ENCODE measurements at regions not wholly inside any gene's neighbourhood (a gene's known extent, or its start where the extent isn't known, plus 50 kb on each side); places are given as distances from the start of the nearest gene placed in this dataset.

DNA sequence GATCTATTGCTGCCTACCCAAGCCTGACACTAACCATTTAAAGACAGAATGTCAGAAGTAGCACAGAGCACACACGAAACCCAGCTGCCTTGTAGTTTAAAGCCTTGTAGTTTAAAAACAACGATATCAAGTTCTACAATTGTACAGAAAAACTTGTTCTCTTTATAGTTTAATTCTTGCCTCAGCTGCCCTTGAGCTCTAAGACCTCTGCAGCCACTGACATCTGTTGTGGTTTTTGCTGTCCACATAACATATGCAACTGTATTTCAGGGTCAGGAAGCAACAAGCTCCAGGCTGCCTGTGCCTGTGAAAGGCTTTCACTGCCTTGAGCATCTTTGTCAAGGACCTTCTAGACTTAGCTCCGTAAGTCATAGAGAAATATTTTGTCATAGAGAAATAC is 227.2 kb downstream of the SPCS3 start:
- no peak for TF ChIP-seq POLR2A (IDR thresholded peaks at IDR 0.05)
- no peak for TF ChIP-seq EP300 (IDR thresholded peaks at IDR 0.05)
- TF ChIP-seq, protein P1, sequence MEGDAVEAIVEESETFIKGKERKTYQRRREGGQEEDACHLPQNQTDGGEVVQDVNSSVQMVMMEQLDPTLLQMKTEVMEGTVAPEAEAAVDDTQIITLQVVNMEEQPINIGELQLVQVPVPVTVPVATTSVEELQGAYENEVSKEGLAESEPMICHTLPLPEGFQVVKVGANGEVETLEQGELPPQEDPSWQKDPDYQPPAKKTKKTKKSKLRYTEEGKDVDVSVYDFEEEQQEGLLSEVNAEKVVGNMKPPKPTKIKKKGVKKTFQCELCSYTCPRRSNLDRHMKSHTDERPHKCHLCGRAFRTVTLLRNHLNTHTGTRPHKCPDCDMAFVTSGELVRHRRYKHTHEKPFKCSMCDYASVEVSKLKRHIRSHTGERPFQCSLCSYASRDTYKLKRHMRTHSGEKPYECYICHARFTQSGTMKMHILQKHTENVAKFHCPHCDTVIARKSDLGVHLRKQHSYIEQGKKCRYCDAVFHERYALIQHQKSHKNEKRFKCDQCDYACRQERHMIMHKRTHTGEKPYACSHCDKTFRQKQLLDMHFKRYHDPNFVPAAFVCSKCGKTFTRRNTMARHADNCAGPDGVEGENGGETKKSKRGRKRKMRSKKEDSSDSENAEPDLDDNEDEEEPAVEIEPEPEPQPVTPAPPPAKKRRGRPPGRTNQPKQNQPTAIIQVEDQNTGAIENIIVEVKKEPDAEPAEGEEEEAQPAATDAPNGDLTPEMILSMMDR (IDR thresholded peaks at IDR 0.05), result no peak
- Histone ChIP-seq H3K9me3 (peaks cover 0 to 7% (median under 1%) of the 10 kb centered on the region in 4 donors), H3K27me3 (no peaks in the 10 kb centered on the region), H3K4me1 (no peaks in the 10 kb centered on the region), H3K36me3 (no peaks in the 10 kb centered on the region), H3K4me3 (no peak overlapping the region), H3K27ac (no peak overlapping the region)
- 54 to 62% methylated on average over 3 of the region's 3 CpGs for WGBS, 2 donors
- no peak for DNase-seq (ENCODE audit: low spot score in 2 of 2)

DNA sequence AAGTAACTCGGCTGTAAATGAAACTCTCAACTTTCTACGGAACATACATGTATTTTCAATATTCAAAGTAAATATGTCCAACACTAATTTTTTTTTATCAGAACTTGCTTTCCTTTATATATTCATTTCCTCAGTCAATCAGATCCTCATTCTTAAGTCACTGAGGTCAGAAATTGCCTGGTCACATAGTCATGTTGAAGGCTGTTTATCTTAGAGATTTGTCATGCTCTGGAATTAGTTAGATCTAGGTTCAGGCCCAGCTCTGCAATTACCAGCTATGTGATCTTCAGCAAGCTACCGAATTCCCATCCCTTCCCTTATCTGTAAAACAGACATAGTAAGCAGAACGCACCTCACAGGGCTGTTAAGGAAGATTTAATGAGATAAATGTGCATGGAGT is 228.8 kb downstream of the SPCS3 start:
- no peak for DNase-seq (ENCODE audit: low spot score in 2 of 2)
- Histone ChIP-seq H3K9me3 (peaks cover 0 to 12% (median 5%) of the 10 kb centered on the region in 4 donors), H3K36me3 (no peaks in the 10 kb centered on the region), H3K4me1 (no peaks in the 10 kb centered on the region), H3K4me3 (no peak overlapping the region), H3K27me3 (no peaks in the 10 kb centered on the region), H3K27ac (no peak overlapping the region)
- 69% methylated on average over 4 of the region's 4 CpGs for WGBS, 2 donors
- TF ChIP-seq, protein P1 (IDR thresholded peaks at IDR 0.05), result no peak
- TF ChIP-seq EP300 (IDR thresholded peaks at IDR 0.05) (no peak), POLR2A (IDR thresholded peaks at IDR 0.05) (no peak)

DNA sequence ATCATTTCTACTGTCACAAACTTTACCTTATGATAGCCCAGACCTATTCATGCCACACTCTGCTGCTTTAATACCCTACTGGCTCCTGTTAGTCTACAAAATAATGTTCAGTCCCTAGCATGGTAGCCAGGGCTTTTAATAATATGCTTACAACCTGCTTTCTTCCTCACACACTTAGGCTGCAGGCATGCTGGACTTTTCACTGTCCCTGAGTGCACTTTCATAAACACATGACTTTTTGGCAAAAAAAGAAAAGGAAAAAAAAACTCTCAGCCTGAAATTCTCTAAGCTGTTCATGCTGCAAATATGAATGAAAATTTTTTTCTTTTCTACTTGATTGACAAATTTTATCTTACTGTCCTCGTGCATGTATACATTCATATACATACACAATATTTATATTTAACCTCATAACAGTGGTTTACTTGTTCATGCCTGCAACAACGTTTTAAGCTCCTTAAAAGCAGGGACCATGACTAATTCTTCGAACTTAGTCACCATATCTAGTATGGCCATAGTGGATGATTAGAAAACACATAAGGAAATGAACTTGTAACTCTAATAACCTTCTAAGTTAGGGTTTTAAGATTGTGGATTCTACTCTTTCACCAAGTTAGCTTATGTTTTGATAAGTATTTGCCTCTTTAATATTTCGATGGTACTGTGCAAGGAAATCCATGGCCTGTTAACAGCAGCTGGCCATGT is 229.5 kb downstream of the SPCS3 start:
- Histone ChIP-seq H3K36me3 (no peaks in the 10 kb centered on the region), H3K4me3 (no peak overlapping the region), H3K9me3 (peaks cover 0 to 12% (median 5%) of the 10 kb centered on the region in 4 donors), H3K27me3 (no peaks in the 10 kb centered on the region), H3K4me1 (no peaks in the 10 kb centered on the region), H3K27ac (no peak overlapping the region)
- WGBS, 2 donors, result 56 to 61% methylated on average over 4 of the region's 4 CpGs
- no peak for DNase-seq (ENCODE audit: low spot score in 2 of 2)
- TF ChIP-seq POLR2A (IDR thresholded peaks at IDR 0.05) (no peak), EP300 (IDR thresholded peaks at IDR 0.05) (no peak)
- TF ChIP-seq, protein P1 (IDR thresholded peaks at IDR 0.05), result no peak

- Histone ChIP-seq H3K4me1 (no peaks in the 10 kb centered on the region), H3K27me3 (no peaks in the 10 kb centered on the region), H3K4me3 (no peak overlapping the region), H3K27ac (no peak overlapping the region), H3K36me3 (no peaks in the 10 kb centered on the region), H3K9me3 (no peaks in the 10 kb centered on the region)
- WGBS, 2 donors, result 66% methylated on average over 5 of the region's 5 CpGs
- DNase-seq (ENCODE audit: low spot score in 2 of 2), result no peak
- TF ChIP-seq, protein P1 (IDR thresholded peaks at IDR 0.05), result no peak
- TF ChIP-seq POLR2A (IDR thresholded peaks at IDR 0.05), result no peak
- no peak for TF ChIP-seq EP300 (IDR thresholded peaks at IDR 0.05)
Measured at GRCh38 chr4:176558661-176559060, 234.1 kb downstream of the VEGFC start.

- DNase-seq (ENCODE audit: low spot score in 2 of 2), result no peak
- 83 to 84% methylated on average over 4 of the region's 4 CpGs for WGBS, 2 donors
- Histone ChIP-seq H3K27me3 (no peaks in the 10 kb centered on the region), H3K4me1 (no peaks in the 10 kb centered on the region), H3K4me3 (no peak overlapping the region), H3K27ac (no peak overlapping the region), H3K36me3 (no peaks in the 10 kb centered on the region), H3K9me3 (no peaks in the 10 kb centered on the region)
- TF ChIP-seq EP300 (IDR thresholded peaks at IDR 0.05) (no peak), POLR2A (IDR thresholded peaks at IDR 0.05) (no peak)
- TF ChIP-seq, protein P1 (IDR thresholded peaks at IDR 0.05), result no peak
Measured at GRCh38 chr4:176561368-176561767, 231.4 kb downstream of the VEGFC start.
